ENCODE measurements at regions not wholly inside any gene's neighbourhood (a gene's known extent, or its start where the extent isn't known, plus 50 kb on each side); places are given as distances from the start of the nearest gene placed in this dataset.

DNA sequence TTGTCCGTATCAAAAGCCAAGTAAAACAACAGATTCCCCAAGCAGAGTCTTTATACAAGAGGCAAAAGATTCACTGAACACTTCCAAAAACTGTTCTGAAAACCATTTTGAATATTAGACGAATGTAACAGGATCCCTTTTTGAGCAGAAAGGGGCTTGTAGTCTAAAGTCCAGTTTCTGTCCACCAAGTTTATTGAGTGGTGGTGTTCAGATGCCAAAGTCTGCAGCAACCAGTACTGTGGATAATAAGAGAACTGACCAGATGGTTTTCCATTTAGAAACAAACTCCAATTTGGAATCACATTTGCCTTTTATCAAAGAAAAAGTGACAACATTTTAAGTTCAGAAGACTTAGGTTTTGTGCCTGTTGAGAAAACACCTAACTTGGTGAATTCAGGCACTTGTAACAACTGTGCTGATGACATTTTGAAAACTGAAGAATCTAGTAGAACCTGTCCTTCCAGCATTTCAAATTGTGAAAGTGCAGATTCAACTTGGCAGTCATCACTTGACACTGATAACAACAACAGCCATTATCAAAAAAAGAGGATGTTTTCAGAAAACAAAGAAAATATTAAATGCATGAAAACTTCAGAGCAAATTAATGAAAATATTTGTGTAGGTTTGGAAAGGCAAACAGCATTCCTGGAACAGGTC lies 217.1 kb downstream of the CSNK2A3 start (continued):
- TF ChIP-seq NRF1 (conservative IDR thresholded peaks at IDR 0.05; ENCODE audit: low read depth, low read length) (no peak), PAX5 (IDR thresholded peaks at IDR 0.05; ENCODE audit: borderline replicate concordance, low read depth, low read length) (no peak)
- TF ChIP-seq, protein P1, sequence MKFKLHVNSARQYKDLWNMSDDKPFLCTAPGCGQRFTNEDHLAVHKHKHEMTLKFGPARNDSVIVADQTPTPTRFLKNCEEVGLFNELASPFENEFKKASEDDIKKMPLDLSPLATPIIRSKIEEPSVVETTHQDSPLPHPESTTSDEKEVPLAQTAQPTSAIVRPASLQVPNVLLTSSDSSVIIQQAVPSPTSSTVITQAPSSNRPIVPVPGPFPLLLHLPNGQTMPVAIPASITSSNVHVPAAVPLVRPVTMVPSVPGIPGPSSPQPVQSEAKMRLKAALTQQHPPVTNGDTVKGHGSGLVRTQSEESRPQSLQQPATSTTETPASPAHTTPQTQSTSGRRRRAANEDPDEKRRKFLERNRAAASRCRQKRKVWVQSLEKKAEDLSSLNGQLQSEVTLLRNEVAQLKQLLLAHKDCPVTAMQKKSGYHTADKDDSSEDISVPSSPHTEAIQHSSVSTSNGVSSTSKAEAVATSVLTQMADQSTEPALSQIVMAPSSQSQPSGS (IDR thresholded peaks at IDR 0.05; ENCODE audit: low read length) = no peak
- TF ChIP-seq, protein P2, sequence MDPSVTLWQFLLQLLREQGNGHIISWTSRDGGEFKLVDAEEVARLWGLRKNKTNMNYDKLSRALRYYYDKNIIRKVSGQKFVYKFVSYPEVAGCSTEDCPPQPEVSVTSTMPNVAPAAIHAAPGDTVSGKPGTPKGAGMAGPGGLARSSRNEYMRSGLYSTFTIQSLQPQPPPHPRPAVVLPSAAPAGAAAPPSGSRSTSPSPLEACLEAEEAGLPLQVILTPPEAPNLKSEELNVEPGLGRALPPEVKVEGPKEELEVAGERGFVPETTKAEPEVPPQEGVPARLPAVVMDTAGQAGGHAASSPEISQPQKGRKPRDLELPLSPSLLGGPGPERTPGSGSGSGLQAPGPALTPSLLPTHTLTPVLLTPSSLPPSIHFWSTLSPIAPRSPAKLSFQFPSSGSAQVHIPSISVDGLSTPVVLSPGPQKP (IDR thresholded peaks at IDR 0.05; ENCODE audit: low read depth, low read length) = no peak

DNA sequence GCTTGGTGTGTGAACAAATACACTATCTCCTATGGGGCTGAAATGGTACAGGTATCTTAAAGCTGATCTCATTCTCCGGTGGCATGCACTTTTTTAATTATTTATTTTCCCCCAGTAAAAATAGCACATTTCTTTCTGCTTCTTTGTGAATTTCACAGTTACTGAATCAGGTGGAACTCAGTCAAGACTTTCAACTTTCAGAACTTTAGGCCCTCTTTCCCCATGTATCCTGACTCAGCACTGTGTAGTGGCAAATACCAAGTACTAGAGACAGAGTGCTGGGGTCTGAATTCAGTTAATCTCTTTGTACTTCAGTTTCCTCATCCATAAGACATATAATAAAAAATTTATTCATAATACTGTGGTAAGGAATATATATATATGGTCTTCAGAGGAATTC lies 223.9 kb downstream of the CSNK2A3 start:
- DNase-seq (ENCODE audit: low read depth, low spot score) (no peak), ATAC-seq (no peak), FAIRE-seq (no peak)
- ChIA-PET POLR2A (no interaction called here), SMC1A (ENCODE audit: uncharacterized antibody, unreplicated experiment) (no interaction called here), CTCF (no interaction called here), RAD21 (ENCODE audit: unreplicated experiment) (interaction anchor here (0.6 kb wide), 1 partner anchor 29 kb away, joined by 3 read pairs; no protein-coding TSS in a partner anchor)
- H3K27me3 ChIP-seq (replicated peaks in 1 of 2; ENCODE audit: control insufficient read depth in 2 of 2, insufficient read depth in 2 of 2, low read length in 1 of 2) = peaks cover 0 to 7% of the 10 kb centered on the region in 2 experiments; a peak in 1 of 4 replicates
- 41% methylated on average over 1 of the region's 1 CpG for WGBS (ENCODE audit: insufficient coverage, insufficient replicate concordance, low lambda C conversion rate, missing lambda C conversion rate)
- no peaks in the 10 kb centered on the region for H4K20me1 ChIP-seq (ENCODE audit: control insufficient read depth, insufficient read depth)
- in situ Hi-C loops (cut with MboI) = no loop called here
- no peak overlapping the region for H3K4me2 ChIP-seq (ENCODE audit: control insufficient read depth, insufficient read depth)
- H3K27ac ChIP-seq (ENCODE audit: control insufficient read depth, insufficient read depth) = no peak overlapping the region
- no peaks in the 10 kb centered on the region for H3K36me3 ChIP-seq (ENCODE audit: control insufficient read depth in 2 of 2, insufficient read depth in 2 of 2, low read length in 1 of 2)
- no peak overlapping the region for H3K4me3 ChIP-seq
- TF ChIP-seq NFYB (IDR thresholded peaks at IDR 0.05; ENCODE audit: insufficient read depth, low read depth, low read length) = no peak
- TF ChIP-seq, protein P3, sequence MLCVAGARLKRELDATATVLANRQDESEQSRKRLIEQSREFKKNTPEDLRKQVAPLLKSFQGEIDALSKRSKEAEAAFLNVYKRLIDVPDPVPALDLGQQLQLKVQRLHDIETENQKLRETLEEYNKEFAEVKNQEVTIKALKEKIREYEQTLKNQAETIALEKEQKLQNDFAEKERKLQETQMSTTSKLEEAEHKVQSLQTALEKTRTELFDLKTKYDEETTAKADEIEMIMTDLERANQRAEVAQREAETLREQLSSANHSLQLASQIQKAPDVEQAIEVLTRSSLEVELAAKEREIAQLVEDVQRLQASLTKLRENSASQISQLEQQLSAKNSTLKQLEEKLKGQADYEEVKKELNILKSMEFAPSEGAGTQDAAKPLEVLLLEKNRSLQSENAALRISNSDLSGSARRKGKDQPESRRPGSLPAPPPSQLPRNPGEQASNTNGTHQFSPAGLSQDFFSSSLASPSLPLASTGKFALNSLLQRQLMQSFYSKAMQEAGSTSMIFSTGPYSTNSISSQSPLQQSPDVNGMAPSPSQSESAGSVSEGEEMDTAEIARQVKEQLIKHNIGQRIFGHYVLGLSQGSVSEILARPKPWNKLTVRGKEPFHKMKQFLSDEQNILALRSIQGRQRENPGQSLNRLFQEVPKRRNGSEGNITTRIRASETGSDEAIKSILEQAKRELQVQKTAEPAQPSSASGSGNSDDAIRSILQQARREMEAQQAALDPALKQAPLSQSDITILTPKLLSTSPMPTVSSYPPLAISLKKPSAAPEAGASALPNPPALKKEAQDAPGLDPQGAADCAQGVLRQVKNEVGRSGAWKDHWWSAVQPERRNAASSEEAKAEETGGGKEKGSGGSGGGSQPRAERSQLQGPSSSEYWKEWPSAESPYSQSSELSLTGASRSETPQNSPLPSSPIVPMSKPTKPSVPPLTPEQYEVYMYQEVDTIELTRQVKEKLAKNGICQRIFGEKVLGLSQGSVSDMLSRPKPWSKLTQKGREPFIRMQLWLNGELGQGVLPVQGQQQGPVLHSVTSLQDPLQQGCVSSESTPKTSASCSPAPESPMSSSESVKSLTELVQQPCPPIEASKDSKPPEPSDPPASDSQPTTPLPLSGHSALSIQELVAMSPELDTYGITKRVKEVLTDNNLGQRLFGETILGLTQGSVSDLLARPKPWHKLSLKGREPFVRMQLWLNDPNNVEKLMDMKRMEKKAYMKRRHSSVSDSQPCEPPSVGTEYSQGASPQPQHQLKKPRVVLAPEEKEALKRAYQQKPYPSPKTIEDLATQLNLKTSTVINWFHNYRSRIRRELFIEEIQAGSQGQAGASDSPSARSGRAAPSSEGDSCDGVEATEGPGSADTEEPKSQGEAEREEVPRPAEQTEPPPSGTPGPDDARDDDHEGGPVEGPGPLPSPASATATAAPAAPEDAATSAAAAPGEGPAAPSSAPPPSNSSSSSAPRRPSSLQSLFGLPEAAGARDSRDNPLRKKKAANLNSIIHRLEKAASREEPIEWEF (IDR thresholded peaks at IDR 0.05; ENCODE audit: insufficient replicate concordance, low read depth, low read length) = no peak
- TF ChIP-seq RAD51 (IDR thresholded peaks at IDR 0.05) = no peak
- no peak for TF ChIP-seq BRCA1 (IDR thresholded peaks at IDR 0.05; ENCODE audit: low read depth, low read length)
- no peak for TF ChIP-seq PML (IDR thresholded peaks at IDR 0.05; ENCODE audit: low read length)
- TF ChIP-seq SIN3A (IDR thresholded peaks at IDR 0.05; ENCODE audit: low read depth, low read length) = no peak
- TF ChIP-seq NRF1 (conservative IDR thresholded peaks at IDR 0.05; ENCODE audit: low read depth, low read length) = no peak
- no peak for TF ChIP-seq CEBPB (IDR thresholded peaks at IDR 0.05; ENCODE audit: borderline replicate concordance in 1 of 2, low read depth in 2 of 2, low read length in 2 of 2)
- no TSS peak for BruUV-seq (replicated peaks)
- no peaks in the 10 kb centered on the region for H3K4me1 ChIP-seq (ENCODE audit: control insufficient read depth, insufficient read depth, low read length)
- no peak overlapping the region for H3K9ac ChIP-seq (ENCODE audit: control insufficient read depth, insufficient read depth, low read length)
- no peaks in the 10 kb centered on the region for H3K79me2 ChIP-seq (ENCODE audit: control insufficient read depth, insufficient read depth, low read length)
- no peaks in the 10 kb centered on the region for H3K9me3 ChIP-seq (replicated peaks; ENCODE audit: control insufficient read depth, insufficient read depth, low read length)
- intact Hi-C loops (cut with micrococcal nuclease; ENCODE audit: unreplicated experiment) = no loop called here
- H2AFZ ChIP-seq (ENCODE audit: control insufficient read depth, low read depth, low read length) = no peak overlapping the region
